DMS114 treated with DMSO at 0.1 percent for 48 hours (cell line): ENCODE measurements at regions not wholly inside any gene's neighbourhood (a gene's known extent, or its start where the extent isn't known, plus 50 kb on each side); places are given as distances from the start of the nearest gene placed in this dataset.

Experiments used
- DNase-seq: peaks from one replicate; lab custom pipeline; 2025; ENCODE audit not compliant: unreplicated experiment; lab: John Stamatoyannopoulos, UW

GRCh38 chr20:4560667-4561066 lies 125.6 kb upstream of the PRNP start:
- no peak for DNase-seq

- DNase-seq = no peak
These were observed 126.3 kb upstream of the PRNP start for GRCh38 chr20:4559906-4560305.

GRCh38 chr20:4559106-4559505 lies 127.2 kb upstream of the PRNP start:
- DNase-seq = no peak

- no peak for DNase-seq
These were observed 129.5 kb upstream of the PRNP start for GRCh38 chr20:4556781-4557180.

DNA sequence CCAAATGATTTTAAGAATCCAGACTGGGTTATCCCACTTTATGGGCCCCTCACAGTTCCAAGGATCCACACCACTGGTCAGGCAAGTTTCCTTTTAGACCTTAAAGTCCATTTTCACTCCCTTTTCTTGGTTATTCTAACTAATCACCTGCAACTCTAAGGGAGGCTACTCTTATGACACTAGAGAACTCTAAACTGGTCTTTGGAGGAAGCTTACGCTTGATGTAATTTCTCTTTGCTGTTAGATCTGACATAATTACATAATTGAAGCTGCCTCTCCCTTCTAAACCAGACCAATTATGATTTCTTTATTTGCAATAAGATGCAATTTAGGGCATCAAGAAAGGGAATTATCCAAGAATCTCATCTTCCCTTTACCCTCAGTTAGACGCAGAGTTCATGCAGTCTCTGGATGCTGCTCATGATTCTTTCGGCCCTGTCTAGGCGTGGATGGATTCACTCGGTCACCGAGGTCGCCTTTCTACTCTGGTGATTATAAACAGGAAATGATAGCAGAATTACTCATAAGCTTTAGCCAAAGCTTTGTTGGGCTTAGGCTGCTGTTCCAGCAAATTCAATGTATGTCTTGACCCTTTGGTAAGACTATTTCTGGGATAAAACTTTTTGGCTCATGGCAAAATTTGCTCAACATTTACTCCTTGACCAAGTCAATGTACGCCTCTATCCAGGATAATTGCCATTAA lies 130.9 kb upstream of the PRNP start:
- DNase-seq = no peak

GRCh38 chr20:4554346-4554745 lies 131.9 kb upstream of the PRNP start:
- DNase-seq = no peak

GRCh38 chr20:4552075-4552640 lies 134.1 kb upstream of the PRNP start:
- DNase-seq = no peak

- no peak for DNase-seq
These were observed 135.5 kb upstream of the PRNP start for GRCh38 chr20:4550740-4551139.

- no peak for DNase-seq
These were observed 136.5 kb upstream of the PRNP start for GRCh38 chr20:4549711-4550259.

DNA sequence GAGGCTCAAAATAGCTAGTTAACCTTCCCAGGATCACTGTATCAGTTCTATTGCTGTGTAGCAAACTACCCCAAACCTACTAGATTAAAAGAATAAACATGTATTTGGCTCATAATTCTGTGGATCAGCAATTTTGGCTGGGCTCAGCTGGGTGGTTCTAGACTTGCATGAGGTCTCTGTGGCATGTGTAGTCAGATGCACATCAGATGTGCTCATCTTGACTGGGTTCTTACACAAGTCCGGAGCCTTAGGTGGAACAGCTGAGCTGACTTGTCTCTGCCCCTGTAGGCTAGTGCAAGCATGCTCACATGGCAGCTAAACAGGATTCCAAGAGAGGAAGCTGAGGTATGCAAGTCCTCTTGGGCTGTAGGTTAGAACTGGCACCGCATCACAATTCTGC lies 137.7 kb upstream of the PRNP start:
- no peak for DNase-seq

- no peak for DNase-seq
These were observed 139.5 kb upstream of the PRNP start for GRCh38 chr20:4546786-4547185.

- no peak for DNase-seq
These were observed 139.9 kb upstream of the PRNP start for GRCh38 chr20:4546342-4546741.

DNA sequence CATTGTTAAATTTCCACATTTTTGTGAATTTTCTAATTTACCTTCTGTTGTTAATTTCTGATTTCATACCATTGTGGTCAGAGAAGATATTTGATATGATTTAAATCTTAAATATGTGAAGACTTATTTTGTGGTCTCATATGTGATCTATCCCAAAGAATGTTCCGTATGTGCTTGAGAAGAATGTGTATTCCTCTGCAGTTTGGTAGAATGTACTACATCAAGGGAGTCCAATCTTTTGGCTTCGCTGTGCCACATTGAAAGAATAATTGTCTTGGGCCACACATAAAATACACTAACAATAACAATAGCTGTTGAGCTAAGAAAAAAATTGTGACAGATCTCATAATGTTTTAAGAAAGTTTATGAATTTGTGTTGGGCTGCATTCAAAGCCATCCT lies 140.7 kb upstream of the PRNP start:
- no peak for DNase-seq

DNA sequence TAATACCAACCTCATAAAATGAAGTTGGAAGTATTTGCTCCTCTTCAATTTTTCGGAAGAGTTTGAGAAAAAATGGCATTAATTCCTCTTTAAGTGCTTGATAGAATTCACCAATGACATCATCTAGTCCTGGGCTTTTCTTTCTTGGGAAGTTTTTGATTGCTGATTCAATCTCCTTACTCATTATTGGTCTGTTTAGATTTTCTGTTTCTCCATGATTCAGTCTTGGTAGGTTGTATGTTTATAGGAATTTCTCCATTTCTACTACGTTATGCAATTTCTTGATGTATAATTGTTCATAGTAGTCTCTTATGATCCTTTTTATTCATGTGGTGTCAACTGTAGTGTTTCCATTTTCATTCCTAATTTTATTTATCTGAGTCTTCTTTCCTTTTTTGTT lies 141.5 kb upstream of the PRNP start:
- DNase-seq = no peak

GRCh38 chr20:4542270-4542669 lies 144.0 kb upstream of the PRNP start:
- DNase-seq = no peak

DNA sequence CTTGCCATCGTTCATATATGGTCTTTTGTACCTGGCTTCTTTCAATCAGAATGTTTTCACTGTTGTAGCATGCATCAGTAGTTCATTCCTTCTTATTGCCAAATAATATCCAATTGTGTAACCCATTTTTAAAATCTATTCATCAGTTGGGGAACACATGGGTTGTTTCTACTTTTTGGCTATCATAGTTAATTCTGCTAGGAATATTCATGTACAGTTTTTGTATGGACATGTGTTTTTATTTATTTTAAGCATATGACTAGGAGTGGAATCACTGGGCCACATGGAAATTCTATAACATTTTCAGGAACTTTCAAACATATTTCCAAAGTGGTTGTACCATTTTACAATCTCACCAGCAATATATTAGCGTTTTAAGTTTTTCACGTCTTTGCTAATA lies 151.9 kb upstream of the PRNP start:
- no peak for DNase-seq

GRCh38 chr20:4533368-4534133 lies 152.7 kb upstream of the PRNP start:
- DNase-seq = no peak

DNA sequence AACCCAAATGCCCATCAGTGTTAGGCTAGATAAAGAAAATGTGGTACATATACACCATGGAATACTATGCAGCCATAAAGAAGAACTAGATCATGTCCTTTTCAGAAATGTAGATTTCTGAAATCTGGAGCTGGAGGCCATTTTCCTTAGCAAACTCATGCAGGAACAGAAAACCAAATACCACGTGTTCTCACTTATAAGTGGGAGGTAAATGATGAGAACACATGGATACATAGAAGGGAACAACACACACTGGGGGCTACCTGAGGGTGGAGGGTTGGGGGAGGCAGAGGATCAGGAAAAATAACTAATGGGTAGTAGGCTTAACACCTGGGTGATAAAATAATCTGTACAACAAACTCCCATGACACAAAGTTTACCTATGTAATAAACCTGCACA lies 153.5 kb upstream of the PRNP start:
- DNase-seq = no peak

- DNase-seq = no peak
These were observed 161.5 kb upstream of the PRNP start for GRCh38 chr20:4524792-4525191.

DNA sequence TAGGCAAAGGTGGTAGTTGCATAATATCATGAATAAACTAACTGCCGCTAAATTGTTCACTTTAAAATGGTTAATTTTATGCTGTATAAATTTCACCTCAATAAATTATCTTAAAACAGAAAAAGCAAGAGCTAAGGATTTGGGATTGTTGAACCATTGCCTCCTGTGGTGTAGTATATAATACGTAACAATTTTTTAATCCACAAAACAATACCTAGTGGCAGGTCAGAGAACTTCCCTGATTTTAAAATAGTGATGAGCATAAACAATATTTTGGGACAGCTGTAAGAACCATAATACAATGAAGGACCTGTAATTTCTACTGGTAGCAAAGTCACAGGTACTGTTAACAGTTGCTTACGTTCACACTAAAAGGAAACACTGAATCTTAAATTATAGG lies 161.9 kb upstream of the PRNP start:
- DNase-seq = no peak

- DNase-seq = no peak
These were observed 163.9 kb upstream of the PRNP start for GRCh38 chr20:4522310-4522709.
